ENCODE measurements at regions not wholly inside any gene's neighbourhood (a gene's known extent, or its start where the extent isn't known, plus 50 kb on each side); places are given as distances from the start of the nearest gene placed in this dataset.

DNA sequence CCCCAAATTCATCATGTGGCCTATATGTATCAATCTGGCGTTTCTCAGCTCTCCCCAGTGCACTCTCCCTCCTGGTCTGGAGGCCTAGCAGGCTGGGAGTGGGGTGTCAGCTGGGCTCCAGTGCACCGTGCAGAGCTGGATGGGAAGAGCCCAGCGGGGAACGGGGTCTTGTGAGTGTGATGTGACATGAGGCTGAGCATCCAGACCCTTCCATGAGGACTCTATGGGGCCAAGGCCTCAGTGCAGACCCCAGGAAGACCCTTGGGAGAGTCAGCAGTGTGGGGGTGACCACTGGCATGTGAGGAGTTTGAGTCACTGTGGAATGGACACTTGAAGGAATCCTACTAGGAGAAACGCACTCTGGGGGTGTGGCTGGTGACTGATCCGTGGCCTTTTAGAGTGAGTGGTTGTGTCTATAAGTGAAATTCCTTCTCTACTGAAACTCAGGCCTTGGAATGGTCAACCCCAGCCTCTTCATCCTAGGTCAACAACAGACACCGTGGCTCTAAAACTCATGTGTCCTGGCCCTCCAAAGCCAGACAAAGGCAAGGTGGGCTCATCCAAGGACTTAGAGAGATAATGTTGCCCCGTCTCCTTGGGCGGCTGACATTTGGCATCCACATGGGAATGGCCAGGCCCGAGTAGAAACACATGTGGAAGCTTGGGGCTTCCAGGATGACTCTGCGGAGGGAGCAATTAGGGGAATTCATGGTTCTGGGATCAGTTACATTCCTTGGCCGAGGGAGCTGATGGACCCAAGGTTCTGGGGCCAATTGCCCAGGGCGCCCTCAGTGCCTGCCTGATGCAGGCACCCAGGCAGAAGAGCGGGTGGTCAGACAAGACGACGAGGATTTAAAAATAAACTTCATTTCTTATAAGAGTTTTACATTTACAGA lies 156.0 kb upstream of the TWIST2 start:
- TF ChIP-seq, protein P1, sequence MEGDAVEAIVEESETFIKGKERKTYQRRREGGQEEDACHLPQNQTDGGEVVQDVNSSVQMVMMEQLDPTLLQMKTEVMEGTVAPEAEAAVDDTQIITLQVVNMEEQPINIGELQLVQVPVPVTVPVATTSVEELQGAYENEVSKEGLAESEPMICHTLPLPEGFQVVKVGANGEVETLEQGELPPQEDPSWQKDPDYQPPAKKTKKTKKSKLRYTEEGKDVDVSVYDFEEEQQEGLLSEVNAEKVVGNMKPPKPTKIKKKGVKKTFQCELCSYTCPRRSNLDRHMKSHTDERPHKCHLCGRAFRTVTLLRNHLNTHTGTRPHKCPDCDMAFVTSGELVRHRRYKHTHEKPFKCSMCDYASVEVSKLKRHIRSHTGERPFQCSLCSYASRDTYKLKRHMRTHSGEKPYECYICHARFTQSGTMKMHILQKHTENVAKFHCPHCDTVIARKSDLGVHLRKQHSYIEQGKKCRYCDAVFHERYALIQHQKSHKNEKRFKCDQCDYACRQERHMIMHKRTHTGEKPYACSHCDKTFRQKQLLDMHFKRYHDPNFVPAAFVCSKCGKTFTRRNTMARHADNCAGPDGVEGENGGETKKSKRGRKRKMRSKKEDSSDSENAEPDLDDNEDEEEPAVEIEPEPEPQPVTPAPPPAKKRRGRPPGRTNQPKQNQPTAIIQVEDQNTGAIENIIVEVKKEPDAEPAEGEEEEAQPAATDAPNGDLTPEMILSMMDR (IDR thresholded peaks at IDR 0.05; ENCODE audit: borderline replicate concordance, insufficient read depth, low read depth, low read length) = no peak
- H3K4me3 ChIP-seq (ENCODE audit: low read depth, low read length) = no peak overlapping the region

GRCh38 chr2:238692562-238692961 lies 155.3 kb upstream of the TWIST2 start:
- no peak overlapping the region for H3K4me3 ChIP-seq (ENCODE audit: low read depth, low read length)
- TF ChIP-seq, protein P1 (IDR thresholded peaks at IDR 0.05; ENCODE audit: borderline replicate concordance, insufficient read depth, low read depth, low read length) = no peak

- TF ChIP-seq, protein P1 (IDR thresholded peaks at IDR 0.05; ENCODE audit: borderline replicate concordance, insufficient read depth, low read depth, low read length) = no peak
- no peak overlapping the region for H3K4me3 ChIP-seq (ENCODE audit: low read depth, low read length)
Measured at GRCh38 chr2:238693337-238694093, 154.4 kb upstream of the TWIST2 start.

DNA sequence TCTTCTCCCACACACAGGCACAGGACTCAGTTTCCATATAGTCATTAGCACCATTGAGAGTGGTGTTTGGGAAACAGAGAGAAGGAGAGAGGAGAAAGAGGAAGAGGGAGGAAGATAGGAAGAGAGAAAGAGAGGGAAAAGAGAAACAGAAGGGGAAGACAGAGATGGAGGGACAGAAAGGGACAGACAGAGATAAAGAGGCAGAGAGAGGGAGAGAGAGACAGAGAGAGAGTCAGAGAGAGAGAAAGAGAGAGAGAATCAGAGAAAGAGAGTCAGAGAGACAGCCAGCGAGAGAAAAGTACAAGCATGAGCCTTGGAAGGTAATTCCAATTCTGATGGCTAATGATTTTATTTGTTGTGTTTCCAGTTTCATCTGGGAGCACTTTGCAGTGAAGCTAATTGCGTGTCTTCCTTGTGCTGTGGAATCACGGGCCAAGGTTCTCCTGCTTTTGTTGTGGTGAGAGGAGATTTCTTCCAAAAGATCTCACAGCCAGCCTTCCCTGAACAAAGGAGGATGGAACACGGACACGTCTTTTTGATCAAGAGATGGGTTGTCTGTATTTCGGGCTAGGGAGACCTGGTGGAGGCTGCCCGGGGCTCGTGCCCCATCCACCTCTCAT lies 153.6 kb upstream of the TWIST2 start:
- TF ChIP-seq, protein P1 (IDR thresholded peaks at IDR 0.05; ENCODE audit: borderline replicate concordance, insufficient read depth, low read depth, low read length) = no peak
- no peak overlapping the region for H3K4me3 ChIP-seq (ENCODE audit: low read depth, low read length)

DNA sequence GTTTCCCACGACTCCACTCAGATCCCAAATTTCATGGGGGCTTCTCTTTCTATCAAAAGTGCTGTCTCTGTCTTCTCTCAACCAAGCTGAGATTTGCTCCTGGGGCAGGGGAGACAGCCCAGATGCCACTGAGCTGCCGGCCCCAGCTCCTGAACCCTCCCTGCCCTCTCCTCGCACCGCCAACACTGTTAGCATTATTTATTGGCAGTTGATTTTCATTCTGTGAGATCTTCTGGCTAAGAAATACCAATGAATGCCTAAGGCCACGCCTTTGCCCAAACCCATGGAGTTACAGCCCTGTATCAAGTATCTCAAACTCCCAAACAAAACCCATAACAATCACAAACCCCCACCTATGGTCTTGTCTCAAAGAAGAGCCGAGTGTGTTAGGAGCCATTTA lies 153.0 kb upstream of the TWIST2 start:
- TF ChIP-seq, protein P1 (IDR thresholded peaks at IDR 0.05; ENCODE audit: borderline replicate concordance, insufficient read depth, low read depth, low read length) = no peak

GRCh38 chr2:238695538-238695937 lies 152.3 kb upstream of the TWIST2 start:
- H3K4me3 ChIP-seq (ENCODE audit: low read depth, low read length) = no peak overlapping the region
- TF ChIP-seq, protein P1 (IDR thresholded peaks at IDR 0.05; ENCODE audit: borderline replicate concordance, insufficient read depth, low read depth, low read length) = no peak

More for the DNA sequence above, 153.0 kb upstream of the TWIST2 start:
- no peak overlapping the region for H3K4me3 ChIP-seq (ENCODE audit: low read depth, low read length)

Data from GM12875 (cell line).